OCI-LY7 (cell line): ENCODE measurements at regions not wholly inside any gene's neighbourhood (a gene's known extent, or its start where the extent isn't known, plus 50 kb on each side); places are given as distances from the start of the nearest gene placed in this dataset.

ENCODE experiments used
- CTCF ChIP-seq: fragments of 200-600 bp; sonication (generic); conservative IDR thresholded peaks from 2 replicates; pipeline ENCODE4 v1.5.1; 2014; ENCODE audit warnings: mild to moderate bottlenecking, antibody characterized with exemption, low read length, moderate library complexity, mixed read lengths
- EZH2phosphoT487 ChIP-seq: fragments of 200-600 bp; sonication (generic); IDR thresholded peaks from 2 replicates; pipeline ENCODE4 v1.6.1; 2018; ENCODE audit warnings: low read depth, borderline replicate concordance, mild to moderate bottlenecking, mixed run types, antibody characterized with exemption, low read length, moderate library complexity, mixed read lengths

- TF ChIP-seq CTCF (no peak), EZH2phosphoT487 (no peak)
Measured at GRCh38 chr11:32259641-32260081, 168.8 kb downstream of the RCN1 start.
